KOPT-K1 (cell line): ENCODE measurements at regions not wholly inside any gene's neighbourhood (a gene's known extent, or its start where the extent isn't known, plus 50 kb on each side); places are given as distances from the start of the nearest gene placed in this dataset.
"Not testable (repeated sequence)": the region's sequence is repeated elsewhere in the genome, so short reads cannot be mapped to it uniquely, and the experiment has no call there.

Source experiments
- H3K27ac ChIP-seq: fragments of 200-600 bp; sonication (generic); 2 replicates; pipeline ENCODE4 v1.5.1; 2016; ENCODE audit warnings: antibody characterized with exemption, mild to moderate bottlenecking, low read depth, low read length; ENCODE audit not compliant: poor library complexity, severe bottlenecking
- H3K36me3 ChIP-seq: fragments of 200-600 bp; sonication (generic); 2 replicates; pipeline ENCODE4 v1.5.1; 2017; ENCODE audit warnings: antibody characterized with exemption, mild to moderate bottlenecking, low read length, moderate library complexity; ENCODE audit not compliant: insufficient read depth
- H3K9me3 ChIP-seq: fragments of 200-600 bp; sonication (generic); 2 replicates; pipeline ENCODE4 v1.5.1; 2017; ENCODE audit warnings: antibody characterized with exemption, low read length, mild to moderate bottlenecking; ENCODE audit not compliant: insufficient read depth, poor library complexity, severe bottlenecking

DNA sequence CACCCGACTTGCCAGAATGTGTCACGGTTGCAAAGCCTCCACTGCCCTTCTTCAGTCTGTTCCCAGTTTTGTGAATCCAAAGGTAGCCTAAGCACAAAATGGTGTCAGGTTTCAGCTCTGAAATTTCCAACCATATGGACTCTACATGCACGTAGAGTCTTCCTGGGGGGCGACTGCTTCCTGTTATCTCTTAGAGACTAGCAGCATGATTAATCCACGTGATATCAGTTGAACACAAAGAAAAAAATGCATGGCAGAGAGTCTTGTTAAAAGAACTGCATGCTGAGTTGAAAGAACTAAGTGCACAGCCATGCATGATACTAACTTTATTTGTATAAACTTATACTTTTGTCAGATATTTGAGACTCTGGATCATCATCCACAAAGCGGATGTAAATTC, 404.4 kb downstream of the SOCS6 start:
- H3K9me3 ChIP-seq = peaks cover 11% of the 10 kb centered on the region
- no peak overlapping the region for H3K27ac ChIP-seq
- H3K36me3 ChIP-seq = no peaks in the 10 kb centered on the region

DNA sequence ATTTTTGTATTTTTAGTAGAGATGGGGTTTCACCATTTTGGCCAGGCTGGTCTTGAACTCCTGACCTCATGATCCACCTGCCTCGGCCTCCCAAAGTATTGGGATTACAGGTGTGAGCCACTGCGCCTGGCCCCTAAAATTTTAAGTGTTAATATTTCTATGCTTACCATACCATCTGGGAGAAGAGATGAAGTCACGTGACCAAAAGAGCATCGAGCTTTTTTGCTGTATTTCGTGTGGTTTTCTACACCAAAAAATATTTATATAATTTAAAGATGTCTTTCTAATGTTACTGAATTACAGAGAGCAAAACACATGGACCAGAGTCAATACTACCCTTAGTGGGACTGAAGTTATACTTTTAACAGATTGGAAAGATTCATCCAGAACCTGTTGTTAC, 400.9 kb downstream of the SOCS6 start:
- H3K9me3 ChIP-seq, H3K36me3 ChIP-seq, H3K27ac ChIP-seq: not testable (repeated sequence)

DNA sequence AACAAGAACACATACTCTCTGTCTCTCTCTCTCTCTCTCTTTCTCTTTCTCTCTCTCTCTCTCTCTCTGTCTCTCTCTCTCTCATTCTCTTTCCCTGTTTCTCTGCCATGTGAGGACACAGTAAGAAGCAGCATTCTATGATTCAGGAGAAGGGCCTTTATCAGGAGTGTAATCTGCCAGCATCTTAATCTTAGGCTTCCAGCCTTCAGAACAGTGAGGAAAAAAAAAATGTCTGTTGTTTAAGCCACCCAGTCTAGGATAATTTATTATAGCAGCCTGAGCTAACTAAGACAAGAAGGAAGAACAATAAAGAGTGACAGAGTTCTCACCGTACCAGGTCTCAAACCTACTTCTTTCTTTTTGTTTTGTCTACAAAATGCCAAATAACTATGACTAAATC, 399.4 kb downstream of the SOCS6 start:
- H3K36me3 ChIP-seq = no peaks in the 10 kb centered on the region
- no peak overlapping the region for H3K27ac ChIP-seq
- no peaks in the 10 kb centered on the region for H3K9me3 ChIP-seq

DNA sequence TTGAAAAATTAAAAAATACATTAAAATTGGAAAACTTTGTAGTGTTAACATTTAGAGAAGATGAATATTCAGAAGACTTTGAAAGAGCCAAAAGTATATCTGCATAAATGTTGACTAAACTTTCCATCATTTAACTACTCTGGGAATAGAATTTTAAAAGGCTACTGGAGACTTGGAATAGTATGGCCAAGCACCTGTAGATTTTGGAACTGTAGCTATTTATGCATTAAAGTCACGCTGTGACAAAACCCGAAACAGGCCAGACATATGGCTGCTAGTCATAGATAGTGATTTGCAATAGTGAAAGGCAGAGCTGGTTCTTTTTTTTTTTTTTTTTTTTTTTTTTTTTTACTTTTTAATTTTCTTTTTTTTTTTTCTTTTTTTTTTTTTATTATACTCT, 396.0 kb downstream of the SOCS6 start:
- Histone ChIP-seq H3K36me3 (no peaks in the 10 kb centered on the region), H3K27ac (no peak overlapping the region), H3K9me3 (no peaks in the 10 kb centered on the region)

DNA sequence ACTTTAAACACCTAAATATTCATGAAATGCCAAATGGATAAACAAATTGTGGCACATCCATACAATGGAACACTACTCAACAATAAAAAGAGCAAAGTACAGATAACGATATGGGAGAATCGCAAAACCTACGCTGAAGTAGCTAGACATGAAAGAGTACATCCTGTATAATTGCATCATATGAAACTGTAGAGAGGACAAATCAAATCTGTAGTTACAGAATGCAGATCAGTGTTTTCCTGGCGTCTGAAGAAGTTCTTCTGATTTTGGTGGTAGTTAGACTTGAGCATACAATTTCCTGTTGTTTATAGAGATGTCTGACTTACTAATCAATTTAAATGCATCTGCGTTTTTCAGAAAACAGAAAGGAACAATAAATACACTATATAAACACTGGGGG, 394.4 kb downstream of the SOCS6 start:
- Histone ChIP-seq H3K27ac (no peak overlapping the region), H3K36me3 (no peaks in the 10 kb centered on the region), H3K9me3 (no peaks in the 10 kb centered on the region)

DNA sequence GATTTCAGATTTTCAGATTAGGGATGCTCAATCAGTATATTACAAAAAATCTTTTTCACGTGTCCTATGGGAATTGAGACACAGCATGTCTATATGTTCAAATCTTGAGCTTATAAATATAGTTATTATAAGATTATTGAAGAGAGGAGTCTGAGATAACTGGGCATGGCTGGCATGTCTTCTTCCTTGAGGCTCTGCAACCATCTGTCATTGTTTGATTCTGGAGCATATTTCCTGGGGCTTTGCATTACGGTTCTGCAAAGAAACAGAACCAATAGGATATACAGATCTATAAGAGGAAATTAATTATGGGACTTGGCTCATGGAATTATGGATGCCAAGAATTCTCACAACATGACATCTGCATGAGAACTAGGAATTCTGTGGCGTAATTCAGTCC, 386.1 kb downstream of the SOCS6 start:
- no peaks in the 10 kb centered on the region for H3K36me3 ChIP-seq
- peaks cover 14% of the 10 kb centered on the region for H3K9me3 ChIP-seq
- no peak overlapping the region for H3K27ac ChIP-seq

DNA sequence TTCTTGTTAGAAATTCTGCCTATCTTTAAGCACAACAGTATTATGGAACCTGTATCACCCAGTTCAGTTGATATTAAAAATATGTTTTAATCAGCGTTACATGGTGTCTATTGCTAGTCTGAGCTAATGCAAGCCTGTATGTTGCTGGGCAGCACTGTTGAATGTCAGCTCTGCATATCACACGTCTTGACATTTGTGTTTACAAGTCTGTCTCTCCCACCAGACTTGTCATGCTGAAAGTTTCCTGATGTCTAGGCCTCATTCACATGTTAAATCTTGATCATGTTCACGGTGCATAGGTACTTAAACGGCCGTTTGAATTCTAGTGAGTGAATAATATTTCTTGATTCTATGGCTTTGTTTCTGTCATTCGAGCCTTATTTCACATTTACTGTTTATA, 385.0 kb downstream of the SOCS6 start:
- Histone ChIP-seq H3K36me3 (no peaks in the 10 kb centered on the region), H3K27ac (peak overlapping the region; percentile 55), H3K9me3 (peaks cover 25% of the 10 kb centered on the region)

DNA sequence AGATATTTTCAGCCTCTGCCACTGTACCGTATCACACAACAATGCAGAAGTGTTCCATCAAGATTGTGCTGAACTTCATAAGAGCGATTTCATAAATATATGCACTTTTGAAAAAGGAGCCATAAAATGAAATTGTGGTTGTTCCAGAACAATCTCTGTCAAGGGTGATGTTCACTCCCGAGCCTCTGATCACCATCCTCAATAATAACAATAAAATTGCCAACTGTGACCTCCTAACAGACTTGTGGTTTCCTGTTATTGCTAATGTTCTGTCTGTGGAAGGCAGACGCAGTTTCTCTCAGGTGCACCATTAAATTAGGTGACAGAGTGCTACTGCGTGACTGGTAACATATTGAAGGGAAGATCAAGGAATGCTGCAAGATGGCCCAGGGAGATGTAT, 383.7 kb downstream of the SOCS6 start:
- H3K9me3 ChIP-seq = peaks cover 29% of the 10 kb centered on the region
- peak overlapping the region; percentile 55 for H3K27ac ChIP-seq
- H3K36me3 ChIP-seq = no peaks in the 10 kb centered on the region

DNA sequence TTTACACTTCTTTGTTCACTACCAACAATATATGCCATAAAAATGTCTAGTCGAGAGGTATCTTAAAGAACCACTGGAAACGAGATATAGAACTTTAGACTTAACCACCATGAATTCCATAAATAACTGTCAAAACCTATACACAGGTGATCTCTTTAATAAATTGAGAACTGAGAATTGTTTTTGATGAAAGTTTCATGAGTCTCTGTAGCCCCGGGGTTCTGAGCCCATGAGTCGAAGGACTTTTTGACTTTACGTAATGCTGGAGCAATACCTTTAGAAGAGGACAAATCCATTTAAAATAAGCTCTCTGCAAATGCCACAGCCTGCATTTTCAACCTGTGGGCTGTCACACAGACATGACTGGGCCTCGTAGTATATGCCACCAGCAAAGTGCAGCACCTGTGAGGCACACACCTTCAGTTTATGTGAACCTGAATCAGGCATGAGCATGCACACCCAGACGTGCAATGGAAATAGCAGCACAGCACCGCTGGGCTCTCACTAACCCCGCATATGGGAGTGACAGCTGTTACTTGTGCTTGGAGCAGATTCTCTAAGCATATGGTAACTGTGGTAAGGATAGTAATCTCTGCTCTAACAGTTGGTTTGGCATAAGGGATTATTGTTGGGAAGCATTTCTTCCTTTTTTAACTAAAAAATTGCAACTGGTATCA, 383.2 kb downstream of the SOCS6 start:
- no peaks in the 10 kb centered on the region for H3K36me3 ChIP-seq
- H3K27ac ChIP-seq = peak overlapping the region; percentile 55
- H3K9me3 ChIP-seq = peaks cover 29% of the 10 kb centered on the region

DNA sequence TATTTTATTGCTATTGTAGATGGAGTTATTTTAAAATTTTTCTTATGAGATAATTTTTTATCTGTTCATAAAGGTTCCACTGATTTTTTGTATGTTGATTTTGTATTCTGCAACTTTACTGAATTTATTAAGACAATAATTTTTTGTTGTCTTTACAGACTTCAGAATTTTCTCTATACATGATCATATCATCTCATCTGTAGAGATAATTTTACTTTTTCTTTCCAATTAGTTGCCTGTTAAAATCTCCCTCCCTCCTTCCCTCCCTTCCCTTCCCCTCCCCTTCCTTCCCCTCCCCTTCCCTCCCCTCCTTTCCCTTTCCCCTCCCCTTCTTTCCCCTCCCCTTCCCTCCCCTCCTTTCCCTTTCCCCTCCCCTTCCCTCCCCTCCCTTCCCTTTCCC, 378.1 kb downstream of the SOCS6 start:
- Histone ChIP-seq H3K9me3 (peaks cover 33% of the 10 kb centered on the region), H3K27ac (no peak overlapping the region), H3K36me3 (no peaks in the 10 kb centered on the region)

DNA sequence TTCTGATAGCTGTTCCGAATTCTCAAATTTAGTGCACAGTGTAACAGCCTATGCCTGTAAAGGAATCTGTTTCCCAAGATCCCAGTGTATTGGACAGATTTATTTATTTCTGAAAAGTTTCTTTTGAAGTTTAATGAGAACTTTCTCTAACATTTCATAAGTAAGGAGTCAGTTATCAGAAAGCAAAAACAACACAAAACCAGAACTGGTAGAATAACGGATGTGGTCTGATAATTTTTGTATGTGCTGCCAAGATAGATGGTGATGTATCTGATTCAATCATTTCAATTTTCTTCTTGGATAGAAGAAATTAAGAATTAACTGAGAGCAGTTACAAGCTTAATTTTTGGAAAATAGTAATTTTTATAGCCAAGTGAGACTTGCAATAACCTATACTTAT, 374.3 kb downstream of the SOCS6 start:
- Histone ChIP-seq H3K27ac (peak overlapping the region; percentile 72), H3K9me3 (peaks cover 4% of the 10 kb centered on the region), H3K36me3 (no peaks in the 10 kb centered on the region)

DNA sequence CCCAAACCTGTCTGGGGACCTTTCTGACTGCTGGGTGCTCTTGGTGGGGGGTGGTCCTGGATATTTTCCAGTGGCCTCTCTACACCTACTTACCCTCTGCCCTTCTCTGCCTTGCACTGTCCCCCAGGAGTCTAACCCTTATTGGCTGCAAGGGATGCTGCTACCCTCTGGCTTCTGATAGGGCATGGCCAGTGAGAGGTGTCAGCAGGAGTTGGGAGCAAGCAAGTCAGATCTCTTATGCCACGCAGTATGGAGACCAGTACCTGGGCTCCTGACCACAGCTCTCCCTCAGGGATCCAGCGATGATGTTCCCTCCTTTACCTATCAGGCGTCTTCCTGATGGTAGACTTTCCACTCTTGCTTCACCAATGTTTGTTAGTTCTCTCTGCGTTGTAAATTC, 373.7 kb downstream of the SOCS6 start:
- H3K27ac ChIP-seq = peak overlapping the region; percentile 72
- no peaks in the 10 kb centered on the region for H3K36me3 ChIP-seq
- H3K9me3 ChIP-seq = peaks cover 4% of the 10 kb centered on the region

DNA sequence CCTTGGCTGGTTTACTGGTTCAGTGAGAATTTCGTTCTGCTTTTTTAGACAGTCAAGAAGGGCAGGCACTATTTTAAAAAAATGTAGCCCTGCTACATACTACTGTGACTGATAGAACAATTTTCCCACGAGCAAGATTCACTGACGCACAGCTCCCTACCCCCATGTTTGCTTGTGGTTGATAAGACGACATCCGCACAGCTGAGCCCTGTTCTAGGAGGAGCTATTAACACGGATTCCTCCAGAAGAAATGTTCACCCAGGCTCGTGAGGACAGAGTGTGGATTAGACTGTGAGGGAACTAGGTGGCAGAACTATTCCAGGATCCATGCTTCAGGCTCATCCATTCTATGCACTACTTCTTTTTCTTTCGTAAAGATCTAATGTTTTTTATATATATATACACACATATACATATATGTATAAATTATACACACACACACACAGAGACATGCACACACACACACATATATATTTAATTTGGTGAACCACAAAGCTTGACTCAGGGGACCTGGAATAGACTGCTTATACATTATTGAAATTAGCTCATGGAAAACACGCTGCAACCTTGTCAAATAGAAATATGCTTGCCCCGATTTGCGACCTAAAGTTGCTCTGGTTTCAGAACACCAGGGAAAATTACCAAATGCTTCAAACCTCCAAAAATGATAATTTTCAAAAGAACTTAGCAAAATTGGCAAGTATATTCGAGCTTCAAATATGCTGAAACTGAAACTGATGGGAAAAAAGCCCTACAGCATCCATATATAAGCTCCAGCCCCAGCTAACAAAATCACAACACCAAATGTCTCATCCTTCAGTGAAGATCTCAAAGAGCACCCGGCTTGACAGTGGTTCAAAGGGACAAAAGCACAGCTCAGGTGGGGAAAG, 370.4 kb downstream of the SOCS6 start:
- no peaks in the 10 kb centered on the region for H3K9me3 ChIP-seq
- H3K27ac ChIP-seq = peak overlapping the region; percentile 41

DNA sequence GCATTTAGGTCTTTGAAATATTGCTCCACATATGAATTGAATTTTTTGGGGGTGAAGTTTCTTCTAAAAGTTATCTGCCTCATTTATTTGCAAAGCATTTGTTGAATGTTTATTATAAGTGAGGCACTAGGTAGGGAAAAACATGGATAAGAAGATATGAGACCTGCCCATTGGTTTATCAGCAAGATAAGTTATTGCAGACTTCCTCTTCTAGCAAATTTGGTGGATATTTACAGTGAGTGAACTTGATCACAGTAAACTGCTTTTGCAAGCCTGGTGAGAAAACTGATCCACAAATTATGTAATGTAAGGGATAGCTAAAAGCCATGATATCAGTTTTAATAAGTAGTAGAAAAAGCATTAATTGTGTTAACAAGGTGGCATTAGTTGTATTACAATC, 364.8 kb downstream of the SOCS6 start:
- Histone ChIP-seq H3K27ac (no peak overlapping the region), H3K9me3 (peaks cover 5% of the 10 kb centered on the region)

More for the DNA sequence above, 370.4 kb downstream of the SOCS6 start:
- no peaks in the 10 kb centered on the region for H3K36me3 ChIP-seq

DNA sequence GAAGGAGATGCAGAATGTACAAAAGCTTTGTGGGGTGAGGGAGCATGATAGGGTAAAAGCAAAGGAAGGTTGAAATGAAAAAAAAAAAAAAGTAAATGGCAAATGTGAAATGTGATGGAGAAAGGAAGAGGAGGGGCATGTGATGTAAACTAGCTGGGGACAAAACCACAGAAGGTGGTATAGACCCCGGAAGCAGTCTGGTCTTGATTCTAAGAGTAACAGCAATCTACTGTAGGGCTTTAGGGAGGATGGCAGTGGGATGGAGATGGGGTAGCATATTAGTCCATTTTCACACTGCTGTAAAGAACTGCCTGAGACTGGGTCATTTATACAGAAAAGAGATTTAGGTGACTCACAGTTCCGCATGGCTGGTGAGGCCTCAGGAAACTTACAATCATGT, 362.0 kb downstream of the SOCS6 start:
- no peaks in the 10 kb centered on the region for H3K36me3 ChIP-seq
- peaks cover 5% of the 10 kb centered on the region for H3K9me3 ChIP-seq
- H3K27ac ChIP-seq = no peak overlapping the region

More for the DNA sequence above, 364.8 kb downstream of the SOCS6 start:
- no peaks in the 10 kb centered on the region for H3K36me3 ChIP-seq

DNA sequence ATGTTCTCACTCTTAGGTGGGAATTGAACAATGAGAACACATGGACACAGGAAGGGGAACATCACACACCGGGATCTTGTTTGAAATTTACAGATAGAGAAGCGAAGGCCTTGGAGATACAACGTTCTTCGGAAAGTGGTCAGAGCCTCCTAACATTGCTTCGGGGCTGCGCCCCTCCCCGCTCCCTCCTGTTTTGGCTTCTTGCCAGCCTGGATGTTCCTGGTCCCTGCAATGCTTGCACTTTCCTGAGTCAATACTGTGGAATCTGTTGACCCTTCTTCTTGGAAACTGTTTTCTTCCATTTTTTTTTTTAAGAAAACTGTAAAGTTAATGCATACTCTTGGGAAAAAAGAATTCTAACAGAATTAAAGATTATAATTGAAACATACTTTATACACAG, 360.8 kb downstream of the SOCS6 start:
- Histone ChIP-seq H3K27ac (no peak overlapping the region), H3K9me3 (peaks cover 5% of the 10 kb centered on the region), H3K36me3 (no peaks in the 10 kb centered on the region)
